ENCODE measurements at regions not wholly inside any gene's neighbourhood (a gene's known extent, or its start where the extent isn't known, plus 50 kb on each side); places are given as distances from the start of the nearest gene placed in this dataset.
A peak's percentile ranks its signal among the peaks of the same experiment; 100 is the strongest.

DNA sequence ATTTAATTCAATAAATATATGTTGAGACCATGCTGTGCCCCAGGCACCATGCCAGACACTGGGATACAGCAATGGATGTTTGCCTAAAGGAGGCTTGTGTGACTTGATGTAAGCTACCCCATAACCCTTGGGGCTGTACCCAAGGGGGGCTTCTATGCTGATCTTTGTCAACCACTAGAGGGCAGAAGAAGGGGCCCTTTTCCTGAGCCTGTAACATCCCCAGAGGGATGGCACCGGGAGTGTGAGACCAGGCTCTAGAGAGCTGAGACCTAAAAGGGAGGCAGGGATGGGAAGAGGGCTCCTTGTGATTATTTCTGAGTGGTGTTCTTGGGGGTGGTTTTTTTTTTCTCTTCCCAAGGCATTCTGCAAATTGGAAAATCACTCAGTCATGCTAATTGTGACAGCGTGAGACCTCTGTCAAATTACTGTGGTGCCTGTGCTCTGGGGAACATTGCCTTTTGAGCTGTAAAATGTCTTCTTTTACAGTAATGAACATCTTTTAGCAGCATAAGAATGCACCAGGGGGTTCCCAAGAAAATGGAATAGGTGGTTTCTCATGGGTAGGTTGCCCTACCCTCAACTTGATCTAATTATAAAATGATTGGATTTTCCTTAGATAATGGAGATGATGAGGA, 138.7 kb upstream of the SLC24A3 start:
- TF ChIP-seq, protein P1, sequence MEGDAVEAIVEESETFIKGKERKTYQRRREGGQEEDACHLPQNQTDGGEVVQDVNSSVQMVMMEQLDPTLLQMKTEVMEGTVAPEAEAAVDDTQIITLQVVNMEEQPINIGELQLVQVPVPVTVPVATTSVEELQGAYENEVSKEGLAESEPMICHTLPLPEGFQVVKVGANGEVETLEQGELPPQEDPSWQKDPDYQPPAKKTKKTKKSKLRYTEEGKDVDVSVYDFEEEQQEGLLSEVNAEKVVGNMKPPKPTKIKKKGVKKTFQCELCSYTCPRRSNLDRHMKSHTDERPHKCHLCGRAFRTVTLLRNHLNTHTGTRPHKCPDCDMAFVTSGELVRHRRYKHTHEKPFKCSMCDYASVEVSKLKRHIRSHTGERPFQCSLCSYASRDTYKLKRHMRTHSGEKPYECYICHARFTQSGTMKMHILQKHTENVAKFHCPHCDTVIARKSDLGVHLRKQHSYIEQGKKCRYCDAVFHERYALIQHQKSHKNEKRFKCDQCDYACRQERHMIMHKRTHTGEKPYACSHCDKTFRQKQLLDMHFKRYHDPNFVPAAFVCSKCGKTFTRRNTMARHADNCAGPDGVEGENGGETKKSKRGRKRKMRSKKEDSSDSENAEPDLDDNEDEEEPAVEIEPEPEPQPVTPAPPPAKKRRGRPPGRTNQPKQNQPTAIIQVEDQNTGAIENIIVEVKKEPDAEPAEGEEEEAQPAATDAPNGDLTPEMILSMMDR (IDR thresholded peaks at IDR 0.05; ENCODE audit: low read depth, low read length), result peak; percentile 70
- TF ChIP-seq EZH2phosphoT487 (IDR thresholded peaks at IDR 0.05; ENCODE audit: low read depth), result no peak

Data from OCI-LY3 (cell line).